ENCODE measurements at regions not wholly inside any gene's neighbourhood (a gene's known extent, or its start where the extent isn't known, plus 50 kb on each side); places are given as distances from the start of the nearest gene placed in this dataset.

GRCh38 chr16:86893506-86893905 lies 315.2 kb downstream of the FOXL1 start:
- no peak overlapping the region for H3K4me3 ChIP-seq (ENCODE audit: low read length in 2 of 2)
- H3K27ac ChIP-seq (ENCODE audit: low read depth, low read length), result no peak overlapping the region
- DNase-seq, result no peak
- POLR2A ChIA-PET (ENCODE audit: partially characterized antibody), result no interaction called here
- no peaks in the 10 kb centered on the region for H3K4me1 Mint-ChIP-seq
- intact Hi-C loops (cut with micrococcal nuclease), result no loop called here
- no peaks in the 10 kb centered on the region for H3K27me3 ChIP-seq (ENCODE audit: insufficient read depth, low read length)
- no peaks in the 10 kb centered on the region for H3K9me3 ChIP-seq (ENCODE audit: control insufficient read depth in 1 of 2, low read length in 2 of 2)
- H3K4me1 ChIP-seq (ENCODE audit: insufficient read depth, low read length), result no peaks in the 10 kb centered on the region
- CTCF ChIA-PET (ENCODE audit: partially characterized antibody), result no interaction called here
- H3K27me3 Mint-ChIP-seq, result peaks cover 2 to 4% of the 10 kb centered on the region in 2 donors
- H3K4me3 Mint-ChIP-seq, result no peak overlapping the region
- H3K27ac Mint-ChIP-seq, result no peak overlapping the region
- peaks cover 0 to 10% (median 1%) of the 10 kb centered on the region in 8 donors for H3K9me3 Mint-ChIP-seq
- H3K36me3 Mint-ChIP-seq, result no peaks in the 10 kb centered on the region
- no peaks in the 10 kb centered on the region for H3K36me3 ChIP-seq (ENCODE audit: insufficient read depth, low read length)

GRCh38 chr16:86894029-86894567 lies 315.7 kb downstream of the FOXL1 start:
- Histone ChIP-seq H3K27me3 (ENCODE audit: insufficient read depth, low read length) (no peaks in the 10 kb centered on the region), H3K9me3 (ENCODE audit: control insufficient read depth in 1 of 2, low read length in 2 of 2) (no peaks in the 10 kb centered on the region), H3K4me1 (ENCODE audit: insufficient read depth, low read length) (no peaks in the 10 kb centered on the region), H3K27ac (ENCODE audit: low read depth, low read length) (no peak overlapping the region), H3K36me3 (ENCODE audit: insufficient read depth, low read length) (no peaks in the 10 kb centered on the region), H3K4me3 (ENCODE audit: low read length in 2 of 2) (no peak overlapping the region)
- Mint-ChIP-seq H3K4me3 (no peak overlapping the region), H3K36me3 (no peaks in the 10 kb centered on the region), H3K9me3 (peaks cover 0 to 7% (median under 1%) of the 10 kb centered on the region in 8 donors), H3K27me3 (peaks cover 2 to 4% of the 10 kb centered on the region in 2 donors), H3K27ac (no peak overlapping the region), H3K4me1 (no peaks in the 10 kb centered on the region)
- intact Hi-C loops (cut with micrococcal nuclease), result no loop called here
- DNase-seq, result no peak
- ChIA-PET POLR2A (ENCODE audit: partially characterized antibody) (no interaction called here), CTCF (ENCODE audit: partially characterized antibody) (no interaction called here)

GRCh38 chr16:86894925-86895324 lies 316.6 kb downstream of the FOXL1 start:
- Histone ChIP-seq H3K36me3 (ENCODE audit: insufficient read depth, low read length) (no peaks in the 10 kb centered on the region), H3K27ac (ENCODE audit: low read depth, low read length) (no peak overlapping the region), H3K4me3 (ENCODE audit: low read length in 2 of 2) (no peak overlapping the region), H3K4me1 (ENCODE audit: insufficient read depth, low read length) (no peaks in the 10 kb centered on the region), H3K9me3 (ENCODE audit: control insufficient read depth in 1 of 2, low read length in 2 of 2) (no peaks in the 10 kb centered on the region), H3K27me3 (ENCODE audit: insufficient read depth, low read length) (no peaks in the 10 kb centered on the region)
- POLR2A ChIA-PET (ENCODE audit: partially characterized antibody), result no interaction called here
- no peak overlapping the region for H3K4me3 Mint-ChIP-seq
- no peaks in the 10 kb centered on the region for H3K4me1 Mint-ChIP-seq
- no peak for DNase-seq
- peaks cover 0 to 3% (median 0%) of the 10 kb centered on the region in 8 donors for H3K9me3 Mint-ChIP-seq
- intact Hi-C loops (cut with micrococcal nuclease), result no loop called here
- peaks cover 0 to 4% of the 10 kb centered on the region in 2 donors for H3K27me3 Mint-ChIP-seq
- no peaks in the 10 kb centered on the region for H3K36me3 Mint-ChIP-seq
- H3K27ac Mint-ChIP-seq, result no peak overlapping the region
- CTCF ChIA-PET (ENCODE audit: partially characterized antibody), result no interaction called here

DNA sequence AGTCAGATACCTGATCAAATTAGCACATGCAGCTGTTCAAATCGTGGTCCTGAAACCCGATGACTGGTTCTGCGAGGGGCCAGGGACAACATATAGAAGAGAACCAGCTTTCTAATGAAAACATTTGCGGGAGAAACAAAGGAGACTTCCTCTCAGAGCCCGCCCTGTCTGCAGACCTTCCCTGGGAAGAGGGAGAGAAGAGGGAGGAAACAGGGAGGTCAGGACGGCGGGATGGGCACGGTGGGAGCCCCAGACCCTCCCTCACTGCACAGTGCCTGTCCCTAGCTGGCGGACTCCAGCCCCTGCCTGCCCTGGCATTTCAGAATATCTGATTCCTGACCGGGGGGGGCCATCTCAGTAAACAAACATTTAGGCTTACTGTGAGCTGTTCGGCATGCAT lies 317.3 kb downstream of the FOXL1 start:
- intact Hi-C loops (cut with micrococcal nuclease), result no loop called here
- no peaks in the 10 kb centered on the region for H3K27me3 ChIP-seq (ENCODE audit: insufficient read depth, low read length)
- ChIA-PET CTCF (ENCODE audit: partially characterized antibody) (no interaction called here), POLR2A (ENCODE audit: partially characterized antibody) (no interaction called here)
- Mint-ChIP-seq H3K36me3 (no peaks in the 10 kb centered on the region), H3K4me3 (no peak overlapping the region), H3K27ac (no peak overlapping the region), H3K9me3 (peaks cover 0 to 2% (median 0%) of the 10 kb centered on the region in 8 donors), H3K4me1 (no peaks in the 10 kb centered on the region), H3K27me3 (peaks cover 0 to 4% of the 10 kb centered on the region in 2 donors)
- H3K27ac ChIP-seq (ENCODE audit: low read depth, low read length), result no peak overlapping the region
- no peaks in the 10 kb centered on the region for H3K36me3 ChIP-seq (ENCODE audit: insufficient read depth, low read length)
- no peaks in the 10 kb centered on the region for H3K4me1 ChIP-seq (ENCODE audit: insufficient read depth, low read length)
- no peak overlapping the region for H3K4me3 ChIP-seq (ENCODE audit: low read length in 2 of 2)
- H3K9me3 ChIP-seq (ENCODE audit: control insufficient read depth in 1 of 2, low read length in 2 of 2), result no peaks in the 10 kb centered on the region
- no peak for DNase-seq

- no peaks in the 10 kb centered on the region for H3K4me1 ChIP-seq (ENCODE audit: insufficient read depth, low read length)
- H3K36me3 Mint-ChIP-seq, result no peaks in the 10 kb centered on the region
- DNase-seq, result no peak
- H3K27me3 Mint-ChIP-seq, result peaks cover 0 to 4% of the 10 kb centered on the region in 2 donors
- no peak overlapping the region for H3K27ac Mint-ChIP-seq
- no peak overlapping the region for H3K4me3 ChIP-seq (ENCODE audit: low read length in 2 of 2)
- ChIA-PET POLR2A (ENCODE audit: partially characterized antibody) (no interaction called here), CTCF (ENCODE audit: partially characterized antibody) (no interaction called here)
- H3K27me3 ChIP-seq (ENCODE audit: insufficient read depth, low read length), result no peaks in the 10 kb centered on the region
- H3K9me3 ChIP-seq (ENCODE audit: control insufficient read depth in 1 of 2, low read length in 2 of 2), result no peaks in the 10 kb centered on the region
- H3K36me3 ChIP-seq (ENCODE audit: insufficient read depth, low read length), result no peaks in the 10 kb centered on the region
- no peak overlapping the region for H3K4me3 Mint-ChIP-seq
- H3K9me3 Mint-ChIP-seq, result peaks cover 0 to 2% (median 0%) of the 10 kb centered on the region in 8 donors
- intact Hi-C loops (cut with micrococcal nuclease), result no loop called here
- H3K4me1 Mint-ChIP-seq, result no peaks in the 10 kb centered on the region
- no peak overlapping the region for H3K27ac ChIP-seq (ENCODE audit: low read depth, low read length)
Observed at GRCh38 chr16:86896976-86897375, 318.6 kb downstream of the FOXL1 start.

GRCh38 chr16:86897486-86897885 lies 319.1 kb downstream of the FOXL1 start:
- Histone ChIP-seq H3K4me3 (ENCODE audit: low read length in 2 of 2) (no peak overlapping the region), H3K27me3 (ENCODE audit: insufficient read depth, low read length) (no peaks in the 10 kb centered on the region), H3K4me1 (ENCODE audit: insufficient read depth, low read length) (no peaks in the 10 kb centered on the region), H3K36me3 (ENCODE audit: insufficient read depth, low read length) (no peaks in the 10 kb centered on the region), H3K27ac (ENCODE audit: low read depth, low read length) (no peak overlapping the region), H3K9me3 (ENCODE audit: control insufficient read depth in 1 of 2, low read length in 2 of 2) (no peaks in the 10 kb centered on the region)
- Mint-ChIP-seq H3K36me3 (no peaks in the 10 kb centered on the region), H3K27ac (no peak overlapping the region), H3K27me3 (peaks cover 0 to 4% of the 10 kb centered on the region in 2 donors), H3K4me1 (no peaks in the 10 kb centered on the region), H3K9me3 (peaks cover 0 to 2% (median 0%) of the 10 kb centered on the region in 8 donors), H3K4me3 (no peak overlapping the region)
- POLR2A ChIA-PET (ENCODE audit: partially characterized antibody), result no interaction called here
- CTCF ChIA-PET (ENCODE audit: partially characterized antibody), result no interaction called here
- intact Hi-C loops (cut with micrococcal nuclease), result no loop called here
- DNase-seq, result no peak

DNA sequence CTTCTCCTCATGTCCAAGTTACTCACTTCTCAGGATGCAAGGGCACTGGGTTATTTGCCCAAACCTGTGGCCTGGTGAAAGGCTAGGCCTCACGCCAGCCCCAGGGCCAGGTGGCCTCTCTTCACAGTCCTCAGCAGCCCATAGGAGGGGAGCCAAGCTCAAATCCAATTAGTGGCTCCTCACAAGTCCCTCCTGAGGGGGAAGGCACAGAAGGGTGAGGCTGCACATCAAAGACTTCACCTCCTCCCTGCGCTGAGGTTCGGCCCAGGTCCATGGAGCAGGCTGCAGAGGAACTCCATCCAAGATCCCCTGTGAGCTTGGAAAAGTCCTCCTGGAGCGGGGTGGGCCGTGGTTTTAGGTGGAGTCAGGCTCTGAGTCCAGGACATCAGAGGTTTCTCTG lies 320.0 kb downstream of the FOXL1 start:
- ChIA-PET CTCF (ENCODE audit: partially characterized antibody) (no interaction called here), POLR2A (ENCODE audit: partially characterized antibody) (no interaction called here)
- H3K27ac ChIP-seq (ENCODE audit: low read depth, low read length), result no peak overlapping the region
- no peak overlapping the region for H3K4me3 ChIP-seq (ENCODE audit: low read length in 2 of 2)
- Mint-ChIP-seq H3K27me3 (peaks cover 0 to under 1% of the 10 kb centered on the region in 2 donors), H3K4me3 (no peak overlapping the region), H3K9me3 (peaks cover 0 to 2% (median 0%) of the 10 kb centered on the region in 8 donors), H3K27ac (no peak overlapping the region), H3K4me1 (no peaks in the 10 kb centered on the region), H3K36me3 (no peaks in the 10 kb centered on the region)
- no peaks in the 10 kb centered on the region for H3K9me3 ChIP-seq (ENCODE audit: control insufficient read depth in 1 of 2, low read length in 2 of 2)
- intact Hi-C loops (cut with micrococcal nuclease), result no loop called here
- no peaks in the 10 kb centered on the region for H3K27me3 ChIP-seq (ENCODE audit: insufficient read depth, low read length)
- no peak for DNase-seq
- no peaks in the 10 kb centered on the region for H3K36me3 ChIP-seq (ENCODE audit: insufficient read depth, low read length)
- no peaks in the 10 kb centered on the region for H3K4me1 ChIP-seq (ENCODE audit: insufficient read depth, low read length)

DNA sequence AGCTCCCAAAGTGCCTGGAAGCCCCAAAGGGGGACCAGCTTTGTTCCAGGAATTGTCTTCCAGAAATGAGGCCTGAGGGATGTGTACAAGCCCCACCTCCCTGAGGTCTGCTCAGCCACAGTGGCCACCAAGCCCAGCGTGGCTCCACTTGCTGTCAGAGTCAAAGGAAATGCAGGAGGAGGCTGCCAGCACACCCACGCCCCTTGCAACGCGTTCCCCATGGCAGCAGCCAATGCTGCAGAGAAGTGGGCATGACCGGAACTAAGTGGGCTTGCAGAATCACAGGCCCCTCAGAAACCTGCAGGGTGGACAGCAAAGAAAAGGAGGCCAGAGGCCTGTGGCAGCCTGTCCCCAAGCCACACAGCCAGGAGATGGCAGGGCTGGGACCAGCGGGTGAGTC lies 320.8 kb downstream of the FOXL1 start:
- Mint-ChIP-seq H3K4me1 (no peaks in the 10 kb centered on the region), H3K27me3 (peaks cover under 1 to 3% of the 10 kb centered on the region in 2 donors), H3K9me3 (peaks cover 0 to 2% (median 0%) of the 10 kb centered on the region in 8 donors), H3K4me3 (no peak overlapping the region), H3K27ac (no peak overlapping the region), H3K36me3 (no peaks in the 10 kb centered on the region)
- H3K4me3 ChIP-seq (ENCODE audit: low read length in 2 of 2), result no peak overlapping the region
- no peaks in the 10 kb centered on the region for H3K36me3 ChIP-seq (ENCODE audit: insufficient read depth, low read length)
- H3K4me1 ChIP-seq (ENCODE audit: insufficient read depth, low read length), result no peaks in the 10 kb centered on the region
- no peaks in the 10 kb centered on the region for H3K9me3 ChIP-seq (ENCODE audit: control insufficient read depth in 1 of 2, low read length in 2 of 2)
- H3K27ac ChIP-seq (ENCODE audit: low read depth, low read length), result no peak overlapping the region
- POLR2A ChIA-PET (ENCODE audit: partially characterized antibody), result no interaction called here
- intact Hi-C loops (cut with micrococcal nuclease), result no loop called here
- CTCF ChIA-PET (ENCODE audit: partially characterized antibody), result no interaction called here
- no peak for DNase-seq
- H3K27me3 ChIP-seq (ENCODE audit: insufficient read depth, low read length), result no peaks in the 10 kb centered on the region

All from CD4-positive, alpha-beta memory T cell (primary cell).